ENCODE measurements at regions not wholly inside any gene's neighbourhood (a gene's known extent, or its start where the extent isn't known, plus 50 kb on each side); places are given as distances from the start of the nearest gene placed in this dataset.

- no peak for ATAC-seq
- Mint-ChIP-seq H3K36me3 (no peaks in the 10 kb centered on the region), H3K27me3 (peaks cover 3% of the 10 kb centered on the region), H3K4me3 (no peak overlapping the region), H3K9me3 (ENCODE audit: low read depth) (no peaks in the 10 kb centered on the region), H3K4me1 (no peaks in the 10 kb centered on the region), H3K27ac (no peak overlapping the region)
- CTCF ChIA-PET, result interaction anchor here (1.0 kb wide), 1 partner anchor 193 kb away, joined by 3 read pairs; no protein-coding TSS in a partner anchor
- no peak for DNase-seq
These were observed 302.5 kb upstream of the ATP11B start for GRCh38 chr3:182490596-182491491.

- DNase-seq (no peak), ATAC-seq (no peak)
- Mint-ChIP-seq H3K4me1 (no peaks in the 10 kb centered on the region), H3K9me3 (ENCODE audit: low read depth) (no peaks in the 10 kb centered on the region), H3K4me3 (no peak overlapping the region), H3K36me3 (no peaks in the 10 kb centered on the region), H3K27me3 (peaks cover 3% of the 10 kb centered on the region), H3K27ac (no peak overlapping the region)
- CTCF ChIA-PET, result interaction anchor here (1.0 kb wide), 1 partner anchor 192 kb away, joined by 3 read pairs; no protein-coding TSS in a partner anchor
These were observed 301.7 kb upstream of the ATP11B start for GRCh38 chr3:182491577-182491976.

GRCh38 chr3:182492536-182492935 lies 300.8 kb upstream of the ATP11B start:
- no peak for ATAC-seq
- CTCF ChIA-PET, result no interaction called here
- H3K27ac Mint-ChIP-seq, result no peak overlapping the region

GRCh38 chr3:182500289-182500688 lies 293.0 kb upstream of the ATP11B start:
- DNase-seq, result no peak
- no peaks in the 10 kb centered on the region for H3K36me3 Mint-ChIP-seq
- H3K4me1 Mint-ChIP-seq, result no peaks in the 10 kb centered on the region
- no peak overlapping the region for H3K27ac Mint-ChIP-seq
- no peaks in the 10 kb centered on the region for H3K9me3 Mint-ChIP-seq (ENCODE audit: low read depth)
- no peaks in the 10 kb centered on the region for H3K27me3 Mint-ChIP-seq
- no peak overlapping the region for H3K4me3 Mint-ChIP-seq
- CTCF ChIA-PET, result no interaction called here
- no peak for ATAC-seq

More at GRCh38 chr3:182492536-182492935, 300.8 kb upstream of the ATP11B start:
- H3K27me3 Mint-ChIP-seq, result peaks cover 3% of the 10 kb centered on the region
- DNase-seq, result no peak
- no peaks in the 10 kb centered on the region for H3K4me1 Mint-ChIP-seq
- no peak overlapping the region for H3K4me3 Mint-ChIP-seq
- H3K36me3 Mint-ChIP-seq, result no peaks in the 10 kb centered on the region
- H3K9me3 Mint-ChIP-seq (ENCODE audit: low read depth), result no peaks in the 10 kb centered on the region

GRCh38 chr3:182501856-182502255 lies 291.4 kb upstream of the ATP11B start:
- no peaks in the 10 kb centered on the region for H3K9me3 Mint-ChIP-seq (ENCODE audit: low read depth)
- no peak for ATAC-seq

GRCh38 chr3:182503401-182503800 lies 289.9 kb upstream of the ATP11B start:
- H3K27ac Mint-ChIP-seq, result no peak overlapping the region
- no peaks in the 10 kb centered on the region for H3K36me3 Mint-ChIP-seq
- CTCF ChIA-PET, result interaction anchor here (1.2 kb wide), 1 partner anchor 17 kb away, joined by 3 read pairs; no protein-coding TSS in a partner anchor
- no peaks in the 10 kb centered on the region for H3K27me3 Mint-ChIP-seq
- no peak for ATAC-seq
- H3K9me3 Mint-ChIP-seq (ENCODE audit: low read depth), result no peaks in the 10 kb centered on the region
- no peak overlapping the region for H3K4me3 Mint-ChIP-seq
- no peaks in the 10 kb centered on the region for H3K4me1 Mint-ChIP-seq
- no peak for DNase-seq

More at GRCh38 chr3:182501856-182502255, 291.4 kb upstream of the ATP11B start:
- CTCF ChIA-PET, result no interaction called here
- no peak overlapping the region for H3K4me3 Mint-ChIP-seq
- no peak overlapping the region for H3K27ac Mint-ChIP-seq
- no peaks in the 10 kb centered on the region for H3K4me1 Mint-ChIP-seq
- no peaks in the 10 kb centered on the region for H3K27me3 Mint-ChIP-seq
- no peak for DNase-seq
- H3K36me3 Mint-ChIP-seq, result no peaks in the 10 kb centered on the region

- Mint-ChIP-seq H3K9me3 (ENCODE audit: low read depth) (no peaks in the 10 kb centered on the region), H3K4me3 (no peak overlapping the region), H3K4me1 (no peaks in the 10 kb centered on the region), H3K27ac (no peak overlapping the region), H3K27me3 (no peaks in the 10 kb centered on the region), H3K36me3 (no peaks in the 10 kb centered on the region)
- no peak for ATAC-seq
- CTCF ChIA-PET, result no interaction called here
- no peak for DNase-seq
These were observed 284.2 kb upstream of the ATP11B start for GRCh38 chr3:182508919-182509711.

- no peak for ATAC-seq
- CTCF ChIA-PET, result no interaction called here
- Mint-ChIP-seq H3K4me3 (no peak overlapping the region), H3K9me3 (ENCODE audit: low read depth) (no peaks in the 10 kb centered on the region), H3K27ac (no peak overlapping the region), H3K36me3 (no peaks in the 10 kb centered on the region), H3K27me3 (no peaks in the 10 kb centered on the region), H3K4me1 (no peaks in the 10 kb centered on the region)
- DNase-seq, result no peak
These were observed 283.4 kb upstream of the ATP11B start for GRCh38 chr3:182509844-182510460.

GRCh38 chr3:182514236-182514964 lies 278.9 kb upstream of the ATP11B start:
- no peak for DNase-seq
- Mint-ChIP-seq H3K9me3 (ENCODE audit: low read depth) (no peaks in the 10 kb centered on the region), H3K4me3 (no peak overlapping the region), H3K27ac (no peak overlapping the region), H3K4me1 (no peaks in the 10 kb centered on the region), H3K36me3 (no peaks in the 10 kb centered on the region), H3K27me3 (peaks cover 2% of the 10 kb centered on the region)
- ATAC-seq, result no peak
- CTCF ChIA-PET, result interaction anchor here (1.6 kb wide), 1 partner anchor 169 kb away, joined by 3 read pairs; no protein-coding TSS in a partner anchor

- CTCF ChIA-PET, result no interaction called here
- H3K36me3 Mint-ChIP-seq, result no peaks in the 10 kb centered on the region
- no peak overlapping the region for H3K4me3 Mint-ChIP-seq
- H3K27me3 Mint-ChIP-seq, result peaks cover 2% of the 10 kb centered on the region
- DNase-seq (no peak), ATAC-seq (no peak)
- H3K9me3 Mint-ChIP-seq (ENCODE audit: low read depth), result no peaks in the 10 kb centered on the region
- no peaks in the 10 kb centered on the region for H3K4me1 Mint-ChIP-seq
- H3K27ac Mint-ChIP-seq, result no peak overlapping the region
These were observed 276.5 kb upstream of the ATP11B start for GRCh38 chr3:182516597-182517336.

GRCh38 chr3:182519569-182519968 lies 273.7 kb upstream of the ATP11B start:
- ATAC-seq (no peak), DNase-seq (no peak)
- no peak overlapping the region for H3K4me3 Mint-ChIP-seq
- no peaks in the 10 kb centered on the region for H3K4me1 Mint-ChIP-seq
- CTCF ChIA-PET, result interaction anchor here (1.4 kb wide), 1 partner anchor 16 kb away, joined by 3 read pairs; no protein-coding TSS in a partner anchor
- H3K9me3 Mint-ChIP-seq (ENCODE audit: low read depth), result no peaks in the 10 kb centered on the region
- H3K36me3 Mint-ChIP-seq, result no peaks in the 10 kb centered on the region
- H3K27ac Mint-ChIP-seq, result no peak overlapping the region
- H3K27me3 Mint-ChIP-seq, result peaks cover 2% of the 10 kb centered on the region

- CTCF ChIA-PET, result no interaction called here
- no peaks in the 10 kb centered on the region for H3K4me1 Mint-ChIP-seq
- H3K27ac Mint-ChIP-seq, result no peak overlapping the region
- no peak overlapping the region for H3K4me3 Mint-ChIP-seq
- no peaks in the 10 kb centered on the region for H3K9me3 Mint-ChIP-seq (ENCODE audit: low read depth)
- no peaks in the 10 kb centered on the region for H3K36me3 Mint-ChIP-seq
- no peak for DNase-seq
- peaks cover 2% of the 10 kb centered on the region for H3K27me3 Mint-ChIP-seq
- ATAC-seq, result no peak
These were observed 272.0 kb upstream of the ATP11B start for GRCh38 chr3:182521339-182521738.
